ENCODE measurements at regions not wholly inside any gene's neighbourhood (a gene's known extent, or its start where the extent isn't known, plus 50 kb on each side); places are given as distances from the start of the nearest gene placed in this dataset.

DNA sequence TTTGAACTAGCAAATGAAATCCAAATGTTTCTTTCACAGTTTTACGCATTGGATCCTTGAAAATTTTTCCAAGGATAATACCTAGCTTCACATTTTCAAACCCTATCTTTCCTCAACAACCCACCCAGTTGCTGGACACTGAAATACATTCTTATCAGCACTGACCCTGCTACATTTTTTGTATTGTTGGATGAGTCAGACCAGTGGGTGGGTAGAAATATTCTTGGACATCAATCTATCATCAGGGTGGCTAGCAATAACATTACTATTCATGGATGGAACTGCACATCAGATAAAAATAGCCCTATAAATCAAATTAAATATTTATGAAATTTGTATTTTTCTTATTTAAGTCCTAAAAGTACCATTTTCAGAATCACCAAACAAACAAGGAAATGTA lies 407.4 kb upstream of the IZUMO3 start:
- TF ChIP-seq SMC3 (IDR thresholded peaks at IDR 0.05; ENCODE audit: low read depth, low read length) (no peak), CTCF (conservative IDR thresholded peaks at IDR 0.05; ENCODE audit: low read depth, low read length) (no peak), POLR2A (IDR thresholded peaks at IDR 0.05; ENCODE audit: low read depth, low read length) (no peak), MXI1 (IDR thresholded peaks at IDR 0.05; ENCODE audit: borderline replicate concordance, low read depth, low read length) (no peak), FOS (IDR thresholded peaks at IDR 0.05; ENCODE audit: low read depth, low read length) (no peak), MAFK (IDR thresholded peaks at IDR 0.05; ENCODE audit: low read depth, low read length) (no peak)
- TF ChIP-seq, protein P1, sequence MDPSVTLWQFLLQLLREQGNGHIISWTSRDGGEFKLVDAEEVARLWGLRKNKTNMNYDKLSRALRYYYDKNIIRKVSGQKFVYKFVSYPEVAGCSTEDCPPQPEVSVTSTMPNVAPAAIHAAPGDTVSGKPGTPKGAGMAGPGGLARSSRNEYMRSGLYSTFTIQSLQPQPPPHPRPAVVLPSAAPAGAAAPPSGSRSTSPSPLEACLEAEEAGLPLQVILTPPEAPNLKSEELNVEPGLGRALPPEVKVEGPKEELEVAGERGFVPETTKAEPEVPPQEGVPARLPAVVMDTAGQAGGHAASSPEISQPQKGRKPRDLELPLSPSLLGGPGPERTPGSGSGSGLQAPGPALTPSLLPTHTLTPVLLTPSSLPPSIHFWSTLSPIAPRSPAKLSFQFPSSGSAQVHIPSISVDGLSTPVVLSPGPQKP (IDR thresholded peaks at IDR 0.05; ENCODE audit: borderline replicate concordance, low read depth, low read length): no peak
- TF ChIP-seq, protein P2, sequence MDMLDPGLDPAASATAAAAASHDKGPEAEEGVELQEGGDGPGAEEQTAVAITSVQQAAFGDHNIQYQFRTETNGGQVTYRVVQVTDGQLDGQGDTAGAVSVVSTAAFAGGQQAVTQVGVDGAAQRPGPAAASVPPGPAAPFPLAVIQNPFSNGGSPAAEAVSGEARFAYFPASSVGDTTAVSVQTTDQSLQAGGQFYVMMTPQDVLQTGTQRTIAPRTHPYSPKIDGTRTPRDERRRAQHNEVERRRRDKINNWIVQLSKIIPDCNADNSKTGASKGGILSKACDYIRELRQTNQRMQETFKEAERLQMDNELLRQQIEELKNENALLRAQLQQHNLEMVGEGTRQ (IDR thresholded peaks at IDR 0.05; ENCODE audit: low read depth, low read length): no peak

Data from IMR-90 (cell line).